HG03439 (cell line): ENCODE measurements at regions not wholly inside any gene's neighbourhood (a gene's known extent, or its start where the extent isn't known, plus 50 kb on each side); places are given as distances from the start of the nearest gene placed in this dataset.

ENCODE experiments used
- ATAC-seq: cut with Tn5 transposase; IDR thresholded peaks from one replicate; pipeline ENCODE4 v1.9.1; 2021; ENCODE audit warnings: mild to moderate bottlenecking, moderate library complexity; ENCODE audit not compliant: unreplicated experiment

GRCh38 chr4:13260513-13260912 lies 223.6 kb downstream of the RAB28 start:
- no peak for ATAC-seq

- ATAC-seq = no peak
These were observed 233.9 kb downstream of the RAB28 start for GRCh38 chr4:13250263-13250662.

GRCh38 chr4:13248621-13249298 lies 235.4 kb downstream of the RAB28 start:
- no peak for ATAC-seq

- no peak for ATAC-seq
These were observed 238.0 kb downstream of the RAB28 start for GRCh38 chr4:13246107-13246506.

GRCh38 chr4:13244444-13244843 lies 239.7 kb downstream of the RAB28 start:
- ATAC-seq = no peak

GRCh38 chr4:13243152-13243551 lies 241.0 kb downstream of the RAB28 start:
- ATAC-seq = no peak

- ATAC-seq = no peak
These were observed 244.1 kb downstream of the RAB28 start for GRCh38 chr4:13240066-13240465.

- no peak for ATAC-seq
These were observed 245.2 kb downstream of the RAB28 start for GRCh38 chr4:13238936-13239335.

GRCh38 chr4:13236485-13236884 lies 247.7 kb downstream of the RAB28 start:
- ATAC-seq = no peak

GRCh38 chr4:13233755-13234154 lies 250.4 kb downstream of the RAB28 start:
- no peak for ATAC-seq

- ATAC-seq = no peak
These were observed 264.2 kb downstream of the RAB28 start for GRCh38 chr4:13219971-13220370.

GRCh38 chr4:13218326-13218958 lies 265.7 kb downstream of the RAB28 start:
- no peak for ATAC-seq

- no peak for ATAC-seq
These were observed 268.6 kb downstream of the RAB28 start for GRCh38 chr4:13215560-13215959.

GRCh38 chr4:13212936-13213335 lies 271.2 kb downstream of the RAB28 start:
- no peak for ATAC-seq

GRCh38 chr4:13209600-13209999 lies 274.5 kb downstream of the RAB28 start:
- ATAC-seq = no peak

GRCh38 chr4:13208558-13209193 lies 275.5 kb downstream of the RAB28 start:
- no peak for ATAC-seq

GRCh38 chr4:13207226-13207625 lies 276.9 kb downstream of the RAB28 start:
- no peak for ATAC-seq

- no peak for ATAC-seq
These were observed 281.0 kb downstream of the RAB28 start for GRCh38 chr4:13203101-13203500.

- ATAC-seq = no peak
These were observed 281.4 kb downstream of the RAB28 start for GRCh38 chr4:13202701-13203100.

GRCh38 chr4:13201241-13201640 lies 282.9 kb downstream of the RAB28 start:
- no peak for ATAC-seq

- no peak for ATAC-seq
These were observed 287.4 kb downstream of the RAB28 start for GRCh38 chr4:13196721-13197120.

GRCh38 chr4:13193662-13194061 lies 290.5 kb downstream of the RAB28 start:
- ATAC-seq = no peak
